NCI-H2196 treated with DMSO at 0.1 percent for 48 hours (cell line): ENCODE measurements at regions not wholly inside any gene's neighbourhood (a gene's known extent, or its start where the extent isn't known, plus 50 kb on each side); places are given as distances from the start of the nearest gene placed in this dataset.

ENCODE experiments used
- DNase-seq: peaks from one replicate; lab custom pipeline; 2025; ENCODE audit not compliant: unreplicated experiment; lab: John Stamatoyannopoulos, UW

DNA sequence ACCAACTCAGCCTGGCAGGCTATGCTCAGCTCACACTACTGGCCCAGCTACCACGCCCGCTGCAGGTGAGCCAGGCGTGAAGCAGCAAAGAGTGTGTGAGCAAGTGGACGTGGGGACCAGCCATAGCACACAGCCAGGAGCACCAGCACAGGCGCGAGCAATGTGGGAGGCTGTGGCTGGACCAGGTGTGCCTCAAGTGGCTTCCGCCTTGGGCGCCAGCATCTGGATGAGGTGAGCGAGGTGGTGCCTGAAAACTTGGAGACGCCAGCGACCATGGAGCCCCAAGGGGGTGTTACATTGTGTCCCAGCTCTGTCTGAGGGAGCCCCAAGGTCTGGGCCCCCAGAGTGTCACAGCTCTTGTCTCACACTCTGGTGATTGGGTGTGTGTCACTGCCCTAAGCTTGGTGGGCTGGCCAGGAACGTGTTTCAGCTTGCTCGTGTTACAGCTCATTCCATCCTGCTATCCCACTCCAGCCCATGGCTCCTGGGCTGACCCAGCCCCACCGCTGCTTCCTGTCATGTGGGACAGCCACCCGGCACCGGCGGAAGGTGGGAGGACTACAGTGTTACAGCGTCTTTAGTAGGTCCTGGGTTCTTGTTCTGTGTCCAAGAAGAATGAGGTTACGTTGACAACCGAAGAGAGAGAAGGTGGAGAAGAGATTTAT is 508.0 kb upstream of the MMS22L start:
- no peak for DNase-seq

DNA sequence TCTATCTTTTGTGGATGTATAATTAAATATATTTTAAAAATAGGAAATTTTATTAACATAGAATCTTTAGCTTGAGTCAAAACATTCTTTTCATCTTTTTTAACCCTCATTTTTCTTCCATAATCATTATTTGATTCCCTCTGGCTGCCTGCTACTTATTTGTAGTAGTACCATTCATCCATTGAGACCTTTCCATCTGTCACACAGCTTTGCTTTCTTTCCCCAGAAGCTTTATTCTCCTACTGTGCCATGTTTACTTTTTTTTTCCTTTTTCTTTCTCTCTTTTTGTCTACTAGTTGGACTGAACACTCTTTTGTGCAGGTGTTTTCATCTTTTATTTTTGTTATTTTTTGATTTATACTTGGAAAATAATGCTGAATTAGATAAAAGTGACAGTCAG is 522.6 kb upstream of the MMS22L start:
- DNase-seq = no peak

GRCh38 chr6:97812940-97813339 is 529.9 kb upstream of the MMS22L start:
- no peak for DNase-seq

- no peak for DNase-seq
Measured at GRCh38 chr6:97813889-97814567, 531.0 kb upstream of the MMS22L start.

- no peak for DNase-seq
Measured at GRCh38 chr6:97815301-97815812, 532.3 kb upstream of the MMS22L start.

GRCh38 chr6:97816526-97816925 is 533.5 kb upstream of the MMS22L start:
- DNase-seq = no peak

DNA sequence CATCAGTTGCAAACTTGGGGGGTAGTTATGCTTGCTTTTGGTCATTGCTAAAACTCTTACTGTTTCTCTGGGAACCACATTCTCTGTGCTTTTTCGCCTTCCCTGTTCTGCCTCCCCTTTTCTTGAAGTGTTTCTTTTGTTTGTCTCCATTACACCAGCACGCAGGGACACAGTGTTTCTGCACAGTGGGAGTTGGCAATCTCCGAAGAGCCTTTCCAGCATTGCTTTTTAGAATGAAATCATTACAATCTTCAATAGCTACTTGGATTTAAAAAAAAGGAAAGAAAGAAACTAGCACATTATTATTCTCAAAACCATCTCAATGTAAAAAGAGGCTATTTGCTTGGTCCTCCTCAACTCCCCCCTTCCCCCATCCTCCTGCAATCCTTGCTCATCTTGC is 536.7 kb upstream of the MMS22L start:
- no peak for DNase-seq

DNA sequence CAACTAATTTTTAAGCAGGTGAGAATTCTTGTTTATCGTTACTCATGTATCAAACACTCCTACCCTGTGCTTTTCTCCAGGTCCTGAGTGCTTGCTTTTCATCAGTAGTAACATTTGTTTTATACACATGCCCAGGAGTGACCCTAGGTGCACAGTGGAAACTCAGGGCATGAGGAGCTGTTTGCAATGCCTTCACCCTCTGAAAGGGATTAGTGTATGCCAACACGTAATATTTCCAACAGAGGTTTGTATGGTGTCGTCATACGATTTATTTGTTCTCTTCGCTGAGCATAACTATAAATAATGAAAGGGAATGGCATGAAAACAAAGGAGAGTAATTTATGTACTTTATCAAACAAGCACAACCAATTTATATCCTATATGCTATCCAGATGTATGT is 537.4 kb upstream of the MMS22L start:
- no peak for DNase-seq

DNA sequence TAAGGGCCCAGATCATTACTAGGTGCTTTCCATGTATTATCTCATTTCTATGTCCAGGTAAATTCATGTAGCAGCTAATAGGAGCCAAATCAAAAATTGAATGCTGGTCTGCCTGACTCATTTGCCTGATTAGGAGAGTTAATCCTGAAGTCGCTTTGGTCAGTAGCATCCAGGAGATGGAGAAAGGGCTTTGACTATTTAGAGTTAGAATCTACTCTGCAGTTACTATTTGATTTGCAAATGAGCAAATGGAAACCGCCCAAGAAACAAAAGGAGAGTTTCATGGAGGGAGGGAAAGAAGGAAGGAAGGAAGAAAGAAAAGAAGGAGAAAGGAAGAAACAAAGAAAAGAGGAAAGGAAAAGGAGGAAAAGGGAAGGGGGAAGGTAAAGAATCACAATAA is 539.6 kb upstream of the MMS22L start:
- no peak for DNase-seq

DNA sequence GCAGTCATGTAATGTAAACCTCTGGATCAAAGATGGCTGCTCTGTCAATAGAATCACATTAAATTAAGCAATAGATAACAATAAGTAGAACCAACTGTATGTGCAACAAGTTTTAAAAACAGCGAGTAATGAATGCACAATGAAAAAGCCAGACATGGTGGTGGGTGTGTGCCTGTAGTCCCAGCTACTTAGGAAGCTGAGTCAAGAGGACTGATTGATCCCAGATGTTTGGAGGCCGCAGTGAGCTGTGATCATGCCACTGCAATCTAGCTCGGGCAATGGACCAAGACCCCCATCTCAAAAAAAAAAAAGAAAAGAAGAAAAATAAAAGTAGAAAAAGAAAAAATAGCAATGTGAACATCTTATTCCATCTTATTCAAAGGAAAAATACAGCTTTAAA is 558.7 kb upstream of the MMS22L start:
- DNase-seq = no peak

DNA sequence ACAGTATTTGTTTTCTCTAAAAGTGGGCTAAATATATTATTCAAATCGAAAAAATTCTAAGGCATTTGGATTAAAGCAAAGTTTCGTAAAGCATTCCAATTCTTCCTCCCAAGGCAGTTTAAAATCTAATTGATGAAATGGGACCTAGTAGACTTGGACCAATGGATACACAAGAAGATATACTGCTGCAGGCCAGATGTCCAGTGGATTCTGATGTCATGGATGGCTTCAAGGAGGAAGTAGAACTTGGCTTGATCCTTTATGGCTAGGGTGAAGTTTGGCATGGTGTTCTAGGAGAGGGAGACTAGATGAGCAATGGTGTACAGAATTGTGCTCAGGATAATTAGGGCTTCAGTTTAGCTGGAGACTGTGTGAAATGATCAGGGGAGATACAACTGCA is 559.5 kb upstream of the MMS22L start:
- DNase-seq = no peak

DNA sequence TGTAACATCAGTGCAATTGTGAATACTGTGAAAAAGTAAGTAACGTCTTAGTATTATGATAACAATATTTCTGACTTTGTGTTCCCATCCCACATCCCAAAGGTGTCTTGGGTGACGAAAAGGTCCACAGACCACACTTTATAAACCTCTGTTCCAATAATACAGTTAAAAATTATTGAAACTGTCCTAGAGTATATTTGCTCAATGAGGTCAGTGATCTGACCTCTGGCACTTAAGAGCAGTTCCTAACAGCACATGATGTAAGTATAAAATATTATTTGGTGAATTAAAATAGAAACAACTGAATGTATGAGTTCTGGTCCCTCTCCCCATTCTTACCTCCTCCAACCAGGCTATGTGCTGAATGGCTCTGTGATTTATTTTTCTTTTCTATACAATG is 566.4 kb upstream of the MMS22L start:
- DNase-seq = no peak

- DNase-seq = no peak
Measured at GRCh38 chr6:97850458-97851212, 567.6 kb upstream of the MMS22L start.

- no peak for DNase-seq
Measured at GRCh38 chr6:97863697-97864096, 580.7 kb upstream of the MMS22L start.

GRCh38 chr6:97864366-97864765 is 581.4 kb upstream of the MMS22L start:
- no peak for DNase-seq

- DNase-seq = no peak
Measured at GRCh38 chr6:97864826-97865225, 581.8 kb upstream of the MMS22L start.

DNA sequence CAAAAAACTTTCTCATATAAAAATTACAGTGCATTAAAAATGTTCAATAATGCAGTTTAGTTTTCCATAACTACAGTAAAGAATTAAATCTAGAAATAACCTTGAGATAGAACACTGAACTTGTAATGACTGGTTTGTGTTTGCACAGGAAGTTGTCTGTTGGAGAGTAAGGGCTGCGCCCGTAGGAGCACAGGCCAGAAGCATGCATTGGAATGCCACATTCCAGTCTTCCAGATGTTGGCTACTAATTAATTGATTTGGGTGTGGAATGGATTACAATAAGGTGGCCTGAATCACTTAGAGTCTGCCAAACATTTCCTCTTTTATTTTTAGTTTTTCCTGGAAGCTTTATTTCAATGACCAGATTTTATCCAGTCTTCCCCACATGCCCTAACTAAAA is 582.6 kb upstream of the MMS22L start:
- DNase-seq = no peak

DNA sequence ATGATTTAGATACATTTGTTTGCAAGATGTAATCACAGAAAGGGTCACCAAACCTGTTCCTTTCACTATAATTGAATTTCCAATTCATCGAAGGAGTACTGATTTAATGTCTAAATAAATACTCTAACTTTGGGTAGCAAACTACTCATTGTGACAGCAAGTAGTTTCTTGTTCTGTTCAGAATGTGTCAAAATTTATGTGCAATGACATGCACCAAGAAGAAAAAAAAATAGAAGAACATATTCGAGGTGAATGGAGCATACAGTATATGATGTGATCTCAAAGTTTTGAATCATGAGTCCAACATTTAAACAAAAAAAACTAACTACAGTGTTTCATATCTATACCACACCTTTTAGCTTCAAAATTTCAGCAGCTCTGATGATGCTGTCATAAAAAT is 583.6 kb upstream of the MMS22L start:
- DNase-seq = no peak

GRCh38 chr6:97867177-97867576 is 584.2 kb upstream of the MMS22L start:
- DNase-seq = no peak

DNA sequence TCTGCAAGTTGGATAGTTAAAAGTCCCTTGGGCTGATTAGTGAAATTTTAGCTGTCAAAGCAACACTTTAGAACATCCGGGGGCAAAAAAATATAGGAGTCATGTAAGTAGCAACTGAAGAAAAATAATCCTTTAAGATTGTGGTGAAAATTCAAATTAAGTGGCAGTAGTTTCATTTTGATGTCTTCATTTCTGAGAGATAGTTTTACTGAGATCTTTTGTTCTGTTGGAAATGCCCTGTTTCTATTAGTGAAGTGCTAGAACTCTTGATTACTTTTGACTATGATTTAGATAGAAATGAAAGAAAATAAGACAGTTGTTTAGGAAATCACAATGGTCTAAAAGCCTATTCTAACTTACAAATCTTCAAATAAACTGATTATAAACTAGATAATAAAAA is 587.3 kb upstream of the MMS22L start:
- DNase-seq = no peak

DNA sequence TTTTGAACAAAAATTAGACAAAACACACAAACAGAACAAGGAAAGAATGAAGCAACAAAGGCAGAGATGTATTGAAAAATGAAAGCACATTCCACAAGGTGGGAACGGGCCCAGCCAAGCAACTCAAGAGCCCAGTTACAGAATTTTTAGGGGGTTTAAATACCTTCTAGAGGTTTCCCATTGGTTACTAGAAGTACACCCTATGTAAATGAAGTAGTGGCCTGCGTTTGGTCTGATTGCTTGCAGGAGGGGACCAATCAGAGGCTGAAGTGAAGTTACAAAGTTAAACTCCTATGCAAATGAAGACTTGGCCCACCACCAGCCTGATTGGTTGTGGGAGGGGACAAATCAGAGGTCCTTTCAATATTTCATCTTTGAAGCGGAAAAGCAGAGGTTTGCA is 593.7 kb upstream of the MMS22L start:
- no peak for DNase-seq

GRCh38 chr6:97882755-97883154 is 599.7 kb upstream of the MMS22L start:
- DNase-seq = no peak
